ENCODE measurements at regions not wholly inside any gene's neighbourhood (a gene's known extent, or its start where the extent isn't known, plus 50 kb on each side); places are given as distances from the start of the nearest gene placed in this dataset.

DNA sequence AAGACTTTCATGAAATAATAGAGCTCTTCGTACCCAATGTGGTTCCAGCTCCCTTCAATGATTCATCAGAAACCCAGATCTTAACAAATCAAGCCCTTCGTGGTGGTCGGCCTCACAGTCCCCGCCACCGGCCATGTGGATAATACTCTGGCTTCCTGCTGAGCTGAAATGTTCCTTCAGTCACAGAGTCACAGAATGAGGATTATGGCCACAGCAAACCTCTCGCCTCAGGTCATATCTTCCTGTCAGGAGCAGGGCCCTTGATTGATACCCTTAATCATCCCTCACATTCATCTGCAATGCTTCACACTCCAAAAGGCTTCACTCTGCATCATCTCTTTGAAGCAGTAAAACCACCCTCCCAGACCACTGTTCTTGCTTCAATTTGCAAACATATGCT is 452.6 kb downstream of the OCA2 start:
- DNase-seq = no peak
- Histone ChIP-seq H3K4me1 (ENCODE audit: control insufficient read depth, insufficient read depth, low read length) (no peaks in the 10 kb centered on the region), H3K27me3 (ENCODE audit: control insufficient read depth, insufficient read depth) (no peaks in the 10 kb centered on the region), H3K4me3 (ENCODE audit: low read length) (no peak overlapping the region), H3K9me3 (ENCODE audit: control insufficient read depth, low read length) (no peaks in the 10 kb centered on the region), H3K27ac (ENCODE audit: low read length) (no peak overlapping the region)
- no peak for ATAC-seq
- WGBS = 42% methylated on average over 6 of the region's 6 CpGs
- intact Hi-C loops (cut with DNase I) = no loop called here

DNA sequence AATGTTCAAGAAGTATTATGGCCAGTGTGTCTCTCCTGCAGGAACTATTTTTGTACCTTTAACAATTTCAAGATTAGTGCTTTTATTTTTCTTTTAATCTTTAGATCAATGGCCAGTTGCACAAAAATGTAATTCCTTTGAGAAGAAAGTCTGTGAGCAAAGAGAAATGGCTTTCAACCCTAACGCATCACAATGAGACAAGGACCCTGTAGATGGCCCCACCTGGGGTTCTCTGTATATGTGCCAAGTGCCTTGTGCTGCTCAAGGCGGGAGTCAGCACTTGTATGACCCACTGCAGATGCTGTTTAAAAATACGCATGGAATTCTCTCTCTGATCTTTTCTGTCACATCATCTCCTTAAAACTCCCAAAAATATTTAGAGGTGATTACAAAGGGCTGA is 453.4 kb downstream of the OCA2 start:
- no peak for DNase-seq
- H3K27me3 ChIP-seq (ENCODE audit: control insufficient read depth, insufficient read depth) = no peaks in the 10 kb centered on the region
- H3K4me1 ChIP-seq (ENCODE audit: control insufficient read depth, insufficient read depth, low read length) = no peaks in the 10 kb centered on the region
- WGBS = 81% methylated on average over 3 of the region's 3 CpGs
- intact Hi-C loops (cut with DNase I) = no loop called here
- no peaks in the 10 kb centered on the region for H3K9me3 ChIP-seq (ENCODE audit: control insufficient read depth, low read length)
- no peak for ATAC-seq
- H3K27ac ChIP-seq (ENCODE audit: low read length) = no peak overlapping the region
- H3K4me3 ChIP-seq (ENCODE audit: low read length) = no peak overlapping the region

DNA sequence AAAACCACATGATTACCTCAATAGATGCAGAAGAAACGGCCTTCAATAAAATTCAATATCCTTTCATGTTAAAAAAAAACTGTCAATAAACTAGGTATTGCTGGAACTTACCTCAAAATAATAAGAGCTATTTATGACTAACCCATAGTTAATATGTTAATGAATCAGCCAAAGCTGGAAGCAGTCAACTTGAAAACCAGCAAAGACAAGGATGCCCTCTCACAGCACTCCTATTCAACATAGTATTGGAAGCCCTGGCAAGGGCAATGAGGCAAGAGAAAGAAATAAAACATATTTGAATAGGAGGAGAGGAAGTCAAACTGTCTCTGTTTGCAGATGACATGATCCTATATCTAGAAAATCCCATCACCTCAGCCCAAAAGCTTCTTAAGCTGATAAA is 456.1 kb downstream of the OCA2 start:
- Histone ChIP-seq H3K27ac (ENCODE audit: low read length) (no peak overlapping the region), H3K27me3 (ENCODE audit: control insufficient read depth, insufficient read depth) (no peaks in the 10 kb centered on the region), H3K9me3 (ENCODE audit: control insufficient read depth, low read length) (no peaks in the 10 kb centered on the region), H3K4me3 (ENCODE audit: low read length) (no peak overlapping the region), H3K4me1 (ENCODE audit: control insufficient read depth, insufficient read depth, low read length) (no peaks in the 10 kb centered on the region)
- 51% methylated on average over 1 of the region's 1 CpG for WGBS
- ATAC-seq (no peak), DNase-seq (no peak)
- intact Hi-C loops (cut with DNase I) = no loop called here

DNA sequence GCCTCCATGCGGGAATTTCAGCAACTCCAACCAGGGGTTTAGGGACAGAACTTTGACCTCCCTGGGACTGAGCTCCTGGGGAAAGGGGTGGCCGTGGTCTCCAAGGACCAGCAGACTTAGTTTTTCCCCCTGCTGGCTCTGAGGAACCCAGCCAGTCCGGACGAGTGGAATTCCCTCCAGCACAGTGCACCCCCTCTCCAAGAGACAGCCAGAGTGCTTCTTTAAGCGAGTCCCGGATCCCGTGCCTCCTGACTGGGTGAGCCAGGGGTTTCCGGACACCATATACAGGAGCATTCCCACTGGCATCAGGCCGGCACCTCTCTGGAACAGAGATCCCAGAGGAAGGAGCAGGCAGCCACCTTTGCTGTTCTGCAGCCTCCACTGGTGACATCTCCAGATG is 459.5 kb downstream of the OCA2 start:
- Histone ChIP-seq H3K4me3 (ENCODE audit: low read length) (no peak overlapping the region), H3K4me1 (ENCODE audit: control insufficient read depth, insufficient read depth, low read length) (no peaks in the 10 kb centered on the region), H3K9me3 (ENCODE audit: control insufficient read depth, low read length) (no peaks in the 10 kb centered on the region), H3K27ac (ENCODE audit: low read length) (no peak overlapping the region), H3K27me3 (ENCODE audit: control insufficient read depth, insufficient read depth) (no peaks in the 10 kb centered on the region)
- no peak for DNase-seq
- WGBS = 92% methylated on average over 9 of the region's 9 CpGs
- intact Hi-C loops (cut with DNase I) = no loop called here
- no peak for ATAC-seq

DNA sequence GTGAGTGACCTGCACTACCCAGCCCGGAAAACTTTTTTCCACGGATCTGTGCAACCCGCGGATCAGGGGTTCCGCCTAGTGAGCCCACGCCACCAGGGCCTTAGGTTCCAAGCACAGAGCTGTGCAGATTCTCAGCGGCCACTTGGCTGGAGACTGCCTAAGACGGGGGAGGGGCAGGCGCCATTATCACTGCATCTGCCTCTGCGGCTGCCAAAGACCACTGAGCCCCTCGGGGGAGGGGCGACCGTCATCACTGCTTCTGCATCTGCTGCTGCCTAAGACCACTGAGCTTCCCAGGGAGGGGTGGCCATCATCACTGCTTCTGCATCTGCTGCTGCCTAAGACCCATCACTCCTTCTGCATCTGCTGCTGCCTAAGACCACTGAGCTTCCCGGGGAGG is 460.2 kb downstream of the OCA2 start:
- H3K27ac ChIP-seq (ENCODE audit: low read length) = no peak overlapping the region
- 84% methylated on average over 14 of the region's 14 CpGs for WGBS
- H3K9me3 ChIP-seq (ENCODE audit: control insufficient read depth, low read length) = no peaks in the 10 kb centered on the region
- no peak overlapping the region for H3K4me3 ChIP-seq (ENCODE audit: low read length)
- H3K4me1 ChIP-seq (ENCODE audit: control insufficient read depth, insufficient read depth, low read length) = no peaks in the 10 kb centered on the region
- H3K27me3 ChIP-seq (ENCODE audit: control insufficient read depth, insufficient read depth) = no peaks in the 10 kb centered on the region
- peak in 1 of 3 donors; percentile 35 for DNase-seq
- no peak for ATAC-seq
- intact Hi-C loops (cut with DNase I) = no loop called here

DNA sequence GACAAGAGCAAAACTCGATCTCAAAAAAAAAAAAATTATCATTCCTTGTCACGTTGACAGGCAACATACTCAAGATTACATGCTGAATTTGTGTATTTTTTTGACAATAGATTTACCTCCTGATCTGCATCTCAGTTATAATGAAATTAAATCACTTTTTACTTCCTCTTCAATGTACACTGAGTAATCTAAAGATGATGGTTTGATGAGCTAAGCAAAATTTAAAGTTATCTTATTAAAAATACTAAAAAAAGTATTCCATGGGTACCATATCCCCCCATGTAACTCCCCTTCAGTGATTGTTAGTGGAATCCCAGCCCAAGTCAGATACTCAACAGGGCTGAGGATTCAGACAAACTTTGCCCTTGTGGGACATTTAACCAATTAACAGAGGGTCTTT is 463.2 kb downstream of the OCA2 start:
- DNase-seq (no peak), ATAC-seq (no peak)
- Histone ChIP-seq H3K4me1 (ENCODE audit: control insufficient read depth, insufficient read depth, low read length) (no peaks in the 10 kb centered on the region), H3K4me3 (ENCODE audit: low read length) (no peak overlapping the region), H3K27me3 (ENCODE audit: control insufficient read depth, insufficient read depth) (no peaks in the 10 kb centered on the region), H3K27ac (ENCODE audit: low read length) (no peak overlapping the region), H3K9me3 (ENCODE audit: control insufficient read depth, low read length) (no peaks in the 10 kb centered on the region)
- intact Hi-C loops (cut with DNase I) = no loop called here
- WGBS = 65% methylated on average over 2 of the region's 2 CpGs

DNA sequence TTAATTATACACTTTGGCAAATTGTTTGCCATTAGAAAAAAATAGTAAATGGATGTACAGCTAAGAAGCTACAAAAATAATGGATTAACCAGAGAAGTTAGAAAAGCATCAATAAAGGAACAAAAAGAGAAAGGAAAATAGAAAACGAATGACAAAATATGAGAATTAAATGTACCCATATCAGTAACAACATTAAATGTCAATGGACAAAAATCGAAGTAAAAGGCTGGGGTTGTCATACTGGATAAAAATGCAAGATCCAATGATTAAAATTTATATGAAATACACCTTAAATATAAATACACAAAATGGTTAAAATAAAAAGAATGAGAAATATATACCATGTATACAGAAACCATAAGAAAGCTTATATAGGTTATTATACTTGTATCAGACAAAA is 470.6 kb downstream of the OCA2 start:
- DNase-seq = no peak
- Histone ChIP-seq H3K4me1 (ENCODE audit: control insufficient read depth, insufficient read depth, low read length) (no peaks in the 10 kb centered on the region), H3K27me3 (ENCODE audit: control insufficient read depth, insufficient read depth) (no peaks in the 10 kb centered on the region), H3K9me3 (ENCODE audit: control insufficient read depth, low read length) (no peaks in the 10 kb centered on the region), H3K27ac (ENCODE audit: low read length) (no peak overlapping the region), H3K4me3 (ENCODE audit: low read length) (no peak overlapping the region)
- 80% methylated on average over 2 of the region's 2 CpGs for WGBS
- ATAC-seq = no peak
- intact Hi-C loops (cut with DNase I) = no loop called here

DNA sequence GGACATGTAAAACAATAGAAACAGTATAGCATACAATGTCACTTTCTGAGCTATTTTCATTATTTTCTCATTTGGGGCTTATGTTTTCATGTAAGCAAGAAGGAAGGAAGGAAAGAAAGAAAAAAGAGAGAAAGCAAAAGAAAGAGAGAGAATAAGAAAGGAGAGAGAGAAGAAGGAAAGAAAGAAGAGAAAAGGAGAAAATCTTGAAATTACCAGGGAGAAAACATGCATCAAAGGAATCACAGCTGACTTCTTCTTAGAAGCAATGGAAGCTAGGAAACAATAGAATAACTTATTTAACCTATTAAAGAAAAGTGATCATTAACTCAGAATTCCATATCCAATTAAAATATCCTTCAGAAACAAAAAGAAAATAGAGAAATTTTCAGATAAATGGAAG is 471.5 kb downstream of the OCA2 start:
- no peak overlapping the region for H3K4me3 ChIP-seq (ENCODE audit: low read length)
- no peaks in the 10 kb centered on the region for H3K4me1 ChIP-seq (ENCODE audit: control insufficient read depth, insufficient read depth, low read length)
- DNase-seq (no peak), ATAC-seq (no peak)
- intact Hi-C loops (cut with DNase I) = no loop called here
- no peak overlapping the region for H3K27ac ChIP-seq (ENCODE audit: low read length)
- no peaks in the 10 kb centered on the region for H3K9me3 ChIP-seq (ENCODE audit: control insufficient read depth, low read length)
- no peaks in the 10 kb centered on the region for H3K27me3 ChIP-seq (ENCODE audit: control insufficient read depth, insufficient read depth)

DNA sequence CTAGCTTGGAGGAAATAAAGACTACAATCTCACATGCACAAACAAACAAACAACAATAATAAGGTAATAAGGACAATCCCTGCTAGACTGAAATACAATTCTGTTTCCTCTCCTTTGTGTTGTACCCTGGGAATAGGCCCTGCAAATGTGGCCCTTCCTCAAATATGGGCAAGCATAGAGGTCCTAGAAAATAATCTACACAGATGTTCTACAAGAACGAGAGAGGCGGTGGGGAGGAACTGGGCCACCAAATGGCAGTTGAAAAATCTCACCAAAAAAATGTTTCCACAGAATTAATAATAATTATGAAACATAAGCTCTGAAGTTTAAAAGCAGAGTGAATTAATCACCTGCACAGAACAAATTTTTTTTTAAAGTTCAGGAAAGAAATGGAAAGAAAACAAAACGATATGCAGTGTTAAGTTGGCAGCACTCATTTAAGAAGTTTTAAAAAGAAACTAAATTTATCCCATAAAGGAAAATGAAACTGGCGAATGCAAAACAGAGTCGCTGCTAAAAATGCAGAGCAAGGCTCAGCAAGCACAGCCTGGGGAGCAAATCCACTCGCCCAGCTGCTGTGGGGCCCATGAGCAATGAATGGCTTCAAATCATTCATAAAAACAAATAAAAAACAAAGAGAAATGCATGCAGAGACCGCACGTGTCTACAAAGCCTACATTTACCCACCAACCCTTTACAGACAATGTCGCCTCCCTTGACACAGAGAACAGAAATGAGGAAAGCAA is 475.4 kb downstream of the OCA2 start:
- DNase-seq (no peak), ATAC-seq (no peak)
- Histone ChIP-seq H3K4me3 (ENCODE audit: low read length) (no peak overlapping the region), H3K27ac (ENCODE audit: low read length) (no peak overlapping the region), H3K27me3 (ENCODE audit: control insufficient read depth, insufficient read depth) (no peaks in the 10 kb centered on the region), H3K9me3 (ENCODE audit: control insufficient read depth, low read length) (no peaks in the 10 kb centered on the region), H3K4me1 (ENCODE audit: control insufficient read depth, insufficient read depth, low read length) (no peaks in the 10 kb centered on the region)
- intact Hi-C loops (cut with DNase I) = no loop called here
- WGBS = 87% methylated on average over 9 of the region's 9 CpGs

DNA sequence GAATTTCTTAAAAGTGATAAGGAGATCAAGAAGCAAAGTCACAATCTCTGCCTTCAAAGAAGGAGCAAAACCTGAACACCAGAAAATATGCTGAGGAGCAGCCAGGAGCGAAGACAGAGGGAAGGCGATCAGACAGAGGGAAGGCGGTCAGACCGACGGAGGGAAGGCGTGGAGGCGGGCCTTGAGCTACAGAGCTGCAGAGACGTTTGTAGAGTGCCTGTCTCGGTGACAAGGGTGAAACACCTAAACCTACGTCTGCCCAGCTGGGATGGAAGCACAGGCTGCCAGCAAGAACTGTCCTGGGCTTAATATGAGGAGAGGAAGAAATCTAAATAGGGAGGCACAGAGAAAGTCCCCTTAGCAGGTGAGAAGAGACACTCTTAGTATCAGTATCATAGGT is 476.0 kb downstream of the OCA2 start:
- Histone ChIP-seq H3K4me3 (ENCODE audit: low read length) (no peak overlapping the region), H3K4me1 (ENCODE audit: control insufficient read depth, insufficient read depth, low read length) (no peaks in the 10 kb centered on the region), H3K27me3 (ENCODE audit: control insufficient read depth, insufficient read depth) (no peaks in the 10 kb centered on the region), H3K9me3 (ENCODE audit: control insufficient read depth, low read length) (no peaks in the 10 kb centered on the region), H3K27ac (ENCODE audit: low read length) (no peak overlapping the region)
- 59% methylated on average over 10 of the region's 10 CpGs for WGBS
- no peak for DNase-seq
- no peak for ATAC-seq
- intact Hi-C loops (cut with DNase I) = no loop called here

DNA sequence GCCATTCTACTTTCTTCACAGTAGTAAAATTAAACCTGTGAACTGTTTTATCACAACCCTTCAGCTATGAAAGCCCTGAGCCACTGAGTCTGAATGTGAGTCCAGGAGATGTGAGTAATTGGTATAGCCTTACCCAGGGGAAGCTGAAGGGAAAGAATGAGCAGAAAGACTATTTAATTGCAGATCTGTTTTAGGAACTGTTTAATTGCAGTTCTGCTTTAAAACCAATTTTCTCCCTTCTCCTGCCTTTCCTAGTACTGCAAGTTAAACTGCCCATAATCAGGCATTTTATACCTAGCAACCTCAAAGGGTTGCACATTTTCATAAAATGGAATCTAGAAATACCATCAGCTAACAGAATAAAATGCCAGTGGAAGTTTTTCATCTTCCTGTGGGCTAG is 476.7 kb downstream of the OCA2 start:
- no peak for ATAC-seq
- no peaks in the 10 kb centered on the region for H3K9me3 ChIP-seq (ENCODE audit: control insufficient read depth, low read length)
- DNase-seq = no peak
- intact Hi-C loops (cut with DNase I) = no loop called here
- no peak overlapping the region for H3K27ac ChIP-seq (ENCODE audit: low read length)
- no peak overlapping the region for H3K4me3 ChIP-seq (ENCODE audit: low read length)
- no peaks in the 10 kb centered on the region for H3K4me1 ChIP-seq (ENCODE audit: control insufficient read depth, insufficient read depth, low read length)
- H3K27me3 ChIP-seq (ENCODE audit: control insufficient read depth, insufficient read depth) = no peaks in the 10 kb centered on the region

DNA sequence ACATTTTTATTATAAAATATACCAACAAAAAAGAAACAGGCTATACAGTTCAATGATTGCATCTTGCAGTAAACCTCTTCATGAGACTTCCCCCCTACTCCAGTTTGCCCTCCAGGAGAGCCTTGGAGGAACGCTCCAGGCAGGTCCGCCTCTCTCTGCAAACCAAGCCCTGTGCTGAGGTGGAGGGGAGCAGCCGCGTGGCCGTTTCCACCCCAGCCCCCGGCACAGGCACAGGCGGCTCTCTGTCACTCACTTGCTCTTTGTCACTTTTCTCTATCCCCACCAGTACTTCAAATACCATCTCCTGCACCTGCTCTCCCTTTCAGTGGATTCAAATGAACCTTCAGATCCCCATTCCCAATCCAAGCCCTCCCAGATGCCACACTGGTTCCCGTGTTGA is 479.9 kb downstream of the OCA2 start:
- intact Hi-C loops (cut with DNase I) = no loop called here
- Histone ChIP-seq H3K9me3 (ENCODE audit: control insufficient read depth, low read length) (no peaks in the 10 kb centered on the region), H3K4me1 (ENCODE audit: control insufficient read depth, insufficient read depth, low read length) (no peaks in the 10 kb centered on the region), H3K27ac (ENCODE audit: low read length) (no peak overlapping the region), H3K27me3 (ENCODE audit: control insufficient read depth, insufficient read depth) (no peaks in the 10 kb centered on the region), H3K4me3 (ENCODE audit: low read length) (no peak overlapping the region)
- 77% methylated on average over 8 of the region's 8 CpGs for WGBS
- DNase-seq (no peak), ATAC-seq (no peak)
